ENCODE measurements at regions not wholly inside any gene's neighbourhood (a gene's known extent, or its start where the extent isn't known, plus 50 kb on each side); places are given as distances from the start of the nearest gene placed in this dataset.

- DNase-seq = no peak
These were observed 225.8 kb upstream of the ZNF717 start for GRCh38 chr3:76011121-76011520.

- no peak for DNase-seq
These were observed 230.1 kb upstream of the ZNF717 start for GRCh38 chr3:76015496-76015895.

GRCh38 chr3:76016111-76016510 lies 230.8 kb upstream of the ZNF717 start:
- DNase-seq = no peak

GRCh38 chr3:76016769-76017439 lies 231.6 kb upstream of the ZNF717 start:
- no peak for DNase-seq

- DNase-seq = no peak
These were observed 236.0 kb upstream of the ZNF717 start for GRCh38 chr3:76021376-76021775.

GRCh38 chr3:76024640-76025039 lies 239.3 kb upstream of the ZNF717 start:
- DNase-seq = no peak

- DNase-seq = no peak
These were observed 240.2 kb upstream of the ZNF717 start for GRCh38 chr3:76025561-76025960.

- DNase-seq = no peak
These were observed 241.0 kb upstream of the ZNF717 start for GRCh38 chr3:76026379-76026778.

GRCh38 chr3:76028774-76029173 lies 243.4 kb upstream of the ZNF717 start:
- DNase-seq = no peak

GRCh38 chr3:76034649-76035048 lies 249.3 kb upstream of the ZNF717 start:
- DNase-seq = no peak

- DNase-seq = no peak
These were observed 249.8 kb upstream of the ZNF717 start for GRCh38 chr3:76035117-76035516.

- no peak for DNase-seq
These were observed 253.6 kb upstream of the ZNF717 start for GRCh38 chr3:76038949-76039348.

GRCh38 chr3:76039431-76039830 lies 254.1 kb upstream of the ZNF717 start:
- no peak for DNase-seq

- no peak for DNase-seq
These were observed 255.6 kb upstream of the ZNF717 start for GRCh38 chr3:76040946-76041345.

- DNase-seq = no peak
These were observed 258.4 kb upstream of the ZNF717 start for GRCh38 chr3:76043746-76044145.

- DNase-seq = no peak
These were observed 259.6 kb upstream of the ZNF717 start for GRCh38 chr3:76044601-76045600.

- no peak for DNase-seq
These were observed 262.0 kb upstream of the ZNF717 start for GRCh38 chr3:76047368-76047767.

GRCh38 chr3:76049776-76050175 lies 264.4 kb upstream of the ZNF717 start:
- no peak for DNase-seq

- DNase-seq = no peak
These were observed 265.8 kb upstream of the ZNF717 start for GRCh38 chr3:76051145-76051544.

- no peak for DNase-seq
These were observed 269.1 kb upstream of the ZNF717 start for GRCh38 chr3:76054404-76054803.

GRCh38 chr3:76061654-76062053 lies 276.3 kb upstream of the ZNF717 start:
- DNase-seq = no peak

- DNase-seq = no peak
These were observed 277.7 kb upstream of the ZNF717 start for GRCh38 chr3:76063019-76063418.

GRCh38 chr3:76063811-76064210 lies 278.5 kb upstream of the ZNF717 start:
- DNase-seq = no peak

- DNase-seq = no peak
These were observed 280.6 kb upstream of the ZNF717 start for GRCh38 chr3:76065964-76066363.

Measured in NCI-H1436 (cell line).